ENCODE measurements at regions not wholly inside any gene's neighbourhood (a gene's known extent, or its start where the extent isn't known, plus 50 kb on each side); places are given as distances from the start of the nearest gene placed in this dataset.

DNA sequence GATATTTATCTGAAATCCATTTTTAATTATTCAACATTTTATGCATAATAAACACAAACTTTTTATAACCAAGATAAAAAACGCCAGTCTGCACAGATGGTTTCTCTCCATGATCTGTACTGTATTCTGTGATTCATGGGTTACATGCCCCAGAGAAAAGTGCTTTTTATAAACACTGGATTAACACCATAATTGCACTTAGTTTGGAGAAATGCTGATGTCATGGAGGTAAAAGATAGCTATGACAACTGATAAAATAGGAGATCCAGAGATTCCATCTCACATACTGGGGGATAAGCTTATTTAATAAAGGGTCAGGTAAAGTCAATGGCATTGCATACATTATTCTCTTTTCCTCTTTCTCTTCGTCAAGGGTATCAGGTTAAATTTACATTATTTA is 1460.4 kb upstream of the ALCAM start:
- H3K27me3 Mint-ChIP-seq = no peaks in the 10 kb centered on the region
- ChIA-PET CTCF (no interaction called here), POLR2A (no interaction called here)
- H3K9me3 Mint-ChIP-seq = no peaks in the 10 kb centered on the region
- ATAC-seq (ENCODE audit: low read depth) (no peak), DNase-seq (no peak)
- no peaks in the 10 kb centered on the region for H3K4me1 Mint-ChIP-seq
- TF ChIP-seq, protein P1, sequence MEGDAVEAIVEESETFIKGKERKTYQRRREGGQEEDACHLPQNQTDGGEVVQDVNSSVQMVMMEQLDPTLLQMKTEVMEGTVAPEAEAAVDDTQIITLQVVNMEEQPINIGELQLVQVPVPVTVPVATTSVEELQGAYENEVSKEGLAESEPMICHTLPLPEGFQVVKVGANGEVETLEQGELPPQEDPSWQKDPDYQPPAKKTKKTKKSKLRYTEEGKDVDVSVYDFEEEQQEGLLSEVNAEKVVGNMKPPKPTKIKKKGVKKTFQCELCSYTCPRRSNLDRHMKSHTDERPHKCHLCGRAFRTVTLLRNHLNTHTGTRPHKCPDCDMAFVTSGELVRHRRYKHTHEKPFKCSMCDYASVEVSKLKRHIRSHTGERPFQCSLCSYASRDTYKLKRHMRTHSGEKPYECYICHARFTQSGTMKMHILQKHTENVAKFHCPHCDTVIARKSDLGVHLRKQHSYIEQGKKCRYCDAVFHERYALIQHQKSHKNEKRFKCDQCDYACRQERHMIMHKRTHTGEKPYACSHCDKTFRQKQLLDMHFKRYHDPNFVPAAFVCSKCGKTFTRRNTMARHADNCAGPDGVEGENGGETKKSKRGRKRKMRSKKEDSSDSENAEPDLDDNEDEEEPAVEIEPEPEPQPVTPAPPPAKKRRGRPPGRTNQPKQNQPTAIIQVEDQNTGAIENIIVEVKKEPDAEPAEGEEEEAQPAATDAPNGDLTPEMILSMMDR (IDR thresholded peaks at IDR 0.05) = no peak
- intact Hi-C loops (cut with micrococcal nuclease) = no loop called here
- no peak overlapping the region for H3K4me3 Mint-ChIP-seq
- H3K36me3 Mint-ChIP-seq (ENCODE audit: low read depth) = no peaks in the 10 kb centered on the region
- H3K27ac Mint-ChIP-seq = no peak overlapping the region

DNA sequence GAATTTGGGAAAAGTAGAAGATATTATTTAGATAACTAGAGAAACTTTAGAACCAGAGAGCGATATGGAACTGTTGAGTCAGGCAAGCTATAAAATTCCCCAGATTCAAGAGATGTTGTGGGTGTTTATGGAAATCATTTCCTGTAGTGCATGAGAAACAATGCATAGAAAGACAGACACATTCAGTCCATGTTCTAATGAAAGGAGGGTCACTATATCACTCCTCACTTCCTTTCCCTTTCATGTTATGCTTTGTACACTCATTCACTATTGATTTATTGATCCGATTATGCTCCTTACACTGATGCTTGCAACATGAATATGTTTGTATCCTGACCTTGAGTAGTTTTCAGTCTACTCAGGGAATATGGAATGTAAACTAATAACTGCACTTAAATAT is 1459.9 kb upstream of the ALCAM start:
- Mint-ChIP-seq H3K27ac (no peak overlapping the region), H3K27me3 (no peaks in the 10 kb centered on the region), H3K9me3 (no peaks in the 10 kb centered on the region), H3K4me3 (no peak overlapping the region), H3K36me3 (ENCODE audit: low read depth) (no peaks in the 10 kb centered on the region), H3K4me1 (no peaks in the 10 kb centered on the region)
- ChIA-PET POLR2A (no interaction called here), CTCF (no interaction called here)
- ATAC-seq (ENCODE audit: low read depth) (no peak), DNase-seq (no peak)
- TF ChIP-seq, protein P1 (IDR thresholded peaks at IDR 0.05) = no peak
- intact Hi-C loops (cut with micrococcal nuclease) = no loop called here

DNA sequence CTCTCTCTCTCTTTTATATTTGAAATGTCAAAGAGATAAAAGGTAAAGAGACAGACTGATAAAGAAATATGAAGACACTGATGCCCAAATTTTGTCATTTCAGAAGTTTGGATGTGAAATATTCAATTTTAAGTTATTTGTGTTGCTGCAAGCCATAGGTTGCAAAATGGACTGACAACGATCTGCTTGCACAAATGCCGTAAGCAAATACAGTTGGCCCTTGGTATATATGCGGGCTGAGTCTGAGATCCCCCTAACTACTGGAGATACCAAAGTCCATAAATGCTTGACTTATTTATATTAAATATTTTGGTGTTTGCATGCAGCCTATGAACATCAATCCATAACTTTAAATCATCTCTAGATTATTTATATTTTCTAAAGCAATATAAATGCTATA is 1459.1 kb upstream of the ALCAM start:
- no peak for ATAC-seq (ENCODE audit: low read depth)
- POLR2A ChIA-PET = no interaction called here
- Mint-ChIP-seq H3K4me1 (no peaks in the 10 kb centered on the region), H3K9me3 (no peaks in the 10 kb centered on the region), H3K27me3 (no peaks in the 10 kb centered on the region), H3K36me3 (ENCODE audit: low read depth) (no peaks in the 10 kb centered on the region), H3K27ac (no peak overlapping the region), H3K4me3 (no peak overlapping the region)
- CTCF ChIA-PET = no interaction called here
- intact Hi-C loops (cut with micrococcal nuclease) = no loop called here
- TF ChIP-seq, protein P1 (IDR thresholded peaks at IDR 0.05) = no peak
- DNase-seq = no peak

DNA sequence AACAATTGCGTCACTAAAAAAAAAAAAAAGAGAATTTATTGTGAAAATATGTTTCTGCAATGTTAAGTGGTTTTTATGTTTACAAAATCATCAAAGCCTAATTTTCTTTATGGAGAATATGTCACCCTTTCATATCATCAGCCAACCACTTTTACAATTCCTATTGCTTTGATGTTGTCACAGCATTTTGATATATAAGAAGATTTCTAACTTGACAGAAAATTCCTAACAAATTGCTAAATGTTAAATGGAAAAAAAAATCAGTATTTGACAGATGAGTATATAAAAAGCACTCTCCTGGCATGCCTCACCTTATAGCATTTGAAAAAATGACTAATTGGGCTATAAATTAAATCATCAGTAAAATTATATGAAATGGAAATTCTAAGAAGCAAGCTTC is 1457.3 kb upstream of the ALCAM start:
- no peak overlapping the region for H3K4me3 Mint-ChIP-seq
- TF ChIP-seq, protein P1 (IDR thresholded peaks at IDR 0.05) = no peak
- DNase-seq = no peak
- ATAC-seq (ENCODE audit: low read depth) = no peak
- no peaks in the 10 kb centered on the region for H3K36me3 Mint-ChIP-seq (ENCODE audit: low read depth)
- H3K4me1 Mint-ChIP-seq = no peaks in the 10 kb centered on the region
- intact Hi-C loops (cut with micrococcal nuclease) = no loop called here
- no peaks in the 10 kb centered on the region for H3K27me3 Mint-ChIP-seq
- CTCF ChIA-PET = no interaction called here
- H3K9me3 Mint-ChIP-seq = no peaks in the 10 kb centered on the region
- H3K27ac Mint-ChIP-seq = no peak overlapping the region
- POLR2A ChIA-PET = interaction anchor here (0.7 kb wide), 1 partner anchor 9 kb away, joined by 3 read pairs; no protein-coding TSS in a partner anchor

DNA sequence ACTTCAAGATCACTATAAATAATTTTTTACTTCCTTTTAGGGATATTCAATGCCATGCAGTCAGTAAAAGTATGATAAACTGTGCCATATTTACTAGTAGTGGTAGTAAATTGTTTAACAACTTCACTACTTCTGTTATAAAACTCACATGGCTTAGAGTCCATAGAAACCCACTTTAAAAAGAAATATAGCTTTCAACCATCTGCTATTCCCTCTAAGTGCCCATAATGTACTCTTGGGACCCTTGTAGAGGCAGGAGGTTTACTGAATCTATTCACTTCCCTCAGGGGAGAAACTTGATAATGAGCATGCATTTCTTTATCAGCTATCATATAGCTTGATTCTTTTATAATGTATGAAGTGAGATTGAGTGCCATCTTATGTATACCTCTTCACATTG is 1448.4 kb upstream of the ALCAM start:
- H3K4me1 Mint-ChIP-seq = no peaks in the 10 kb centered on the region

More for the DNA sequence above, 1448.4 kb upstream of the ALCAM start:
- no peaks in the 10 kb centered on the region for H3K27me3 Mint-ChIP-seq
- ATAC-seq (ENCODE audit: low read depth) = no peak
- no peak overlapping the region for H3K4me3 Mint-ChIP-seq
- ChIA-PET CTCF (no interaction called here), POLR2A (interaction anchor here (0.6 kb wide), 1 partner anchor 9 kb away, joined by 3 read pairs; no protein-coding TSS in a partner anchor)
- no peak overlapping the region for H3K27ac Mint-ChIP-seq
- DNase-seq = no peak
- intact Hi-C loops (cut with micrococcal nuclease) = no loop called here
- TF ChIP-seq, protein P1 (IDR thresholded peaks at IDR 0.05) = no peak
- no peaks in the 10 kb centered on the region for H3K36me3 Mint-ChIP-seq (ENCODE audit: low read depth)
- no peaks in the 10 kb centered on the region for H3K9me3 Mint-ChIP-seq
